ENCODE measurements at regions not wholly inside any gene's neighbourhood (a gene's known extent, or its start where the extent isn't known, plus 50 kb on each side); places are given as distances from the start of the nearest gene placed in this dataset.

GRCh38 chr14:31992011-31992447 lies 85.1 kb upstream of the ARHGAP5 start:
- POLR2A ChIA-PET: no interaction called here
- no peak overlapping the region for H3K4me3 Mint-ChIP-seq
- H3K9me3 Mint-ChIP-seq: no peaks in the 10 kb centered on the region
- DNase-seq (no peak), ATAC-seq (no peak)
- no peaks in the 10 kb centered on the region for H3K4me1 Mint-ChIP-seq (ENCODE audit: low read depth)
- TF ChIP-seq CTCF (IDR thresholded peaks at IDR 0.05): no peak
- peaks cover 7% of the 10 kb centered on the region for H3K27me3 Mint-ChIP-seq
- no peaks in the 10 kb centered on the region for H3K36me3 Mint-ChIP-seq (ENCODE audit: low read depth)
- H3K27ac Mint-ChIP-seq: no peak overlapping the region
- CTCF ChIA-PET: interaction anchor here (1.3 kb wide), 1 partner anchor 67 kb away, joined by 3 read pairs; no protein-coding TSS in a partner anchor
- intact Hi-C loops (cut with micrococcal nuclease): no loop called here

- intact Hi-C loops (cut with micrococcal nuclease): no loop called here
- Mint-ChIP-seq H3K9me3 (no peaks in the 10 kb centered on the region), H3K36me3 (ENCODE audit: low read depth) (no peaks in the 10 kb centered on the region), H3K4me3 (no peak overlapping the region), H3K27ac (no peak overlapping the region), H3K27me3 (peaks cover 6% of the 10 kb centered on the region), H3K4me1 (ENCODE audit: low read depth) (no peaks in the 10 kb centered on the region)
- POLR2A ChIA-PET: no interaction called here
- ATAC-seq: no peak
- no peak for TF ChIP-seq CTCF (IDR thresholded peaks at IDR 0.05)
- DNase-seq: no peak
- CTCF ChIA-PET: no interaction called here
These were observed 83.6 kb upstream of the ARHGAP5 start for GRCh38 chr14:31993521-31993951.

GRCh38 chr14:31994391-31995033 lies 82.6 kb upstream of the ARHGAP5 start:
- peaks cover 4% of the 10 kb centered on the region for H3K27me3 Mint-ChIP-seq
- DNase-seq: no peak
- no peaks in the 10 kb centered on the region for H3K4me1 Mint-ChIP-seq (ENCODE audit: low read depth)
- ATAC-seq: no peak
- no peaks in the 10 kb centered on the region for H3K9me3 Mint-ChIP-seq
- H3K27ac Mint-ChIP-seq: no peak overlapping the region
- H3K36me3 Mint-ChIP-seq (ENCODE audit: low read depth): no peaks in the 10 kb centered on the region
- ChIA-PET CTCF (no interaction called here), POLR2A (no interaction called here)
- TF ChIP-seq CTCF (IDR thresholded peaks at IDR 0.05): no peak
- H3K4me3 Mint-ChIP-seq: no peak overlapping the region
- intact Hi-C loops (cut with micrococcal nuclease): no loop called here

- Mint-ChIP-seq H3K27me3 (peaks cover 3% of the 10 kb centered on the region), H3K36me3 (ENCODE audit: low read depth) (no peaks in the 10 kb centered on the region), H3K4me3 (no peak overlapping the region), H3K9me3 (no peaks in the 10 kb centered on the region), H3K27ac (no peak overlapping the region), H3K4me1 (ENCODE audit: low read depth) (no peaks in the 10 kb centered on the region)
- ChIA-PET CTCF (no interaction called here), POLR2A (no interaction called here)
- DNase-seq: no peak
- TF ChIP-seq CTCF (IDR thresholded peaks at IDR 0.05): no peak
- ATAC-seq: no peak
- intact Hi-C loops (cut with micrococcal nuclease): no loop called here
These were observed 73.5 kb upstream of the ARHGAP5 start for GRCh38 chr14:32003585-32003984.

GRCh38 chr14:32004300-32004699 lies 72.8 kb upstream of the ARHGAP5 start:
- Mint-ChIP-seq H3K9me3 (no peaks in the 10 kb centered on the region), H3K36me3 (ENCODE audit: low read depth) (no peaks in the 10 kb centered on the region), H3K27me3 (peaks cover 3% of the 10 kb centered on the region), H3K4me1 (ENCODE audit: low read depth) (no peaks in the 10 kb centered on the region), H3K27ac (no peak overlapping the region), H3K4me3 (no peak overlapping the region)
- CTCF ChIA-PET: interaction anchor here (2.0 kb wide), 1 partner anchor 250 kb away, joined by 5 read pairs; no protein-coding TSS in a partner anchor
- intact Hi-C loops (cut with micrococcal nuclease): no loop called here
- no peak for ATAC-seq
- DNase-seq: no peak
- no peak for TF ChIP-seq CTCF (IDR thresholded peaks at IDR 0.05)
- POLR2A ChIA-PET: no interaction called here
